Inferior parietal cortex (tissue), 1 donor: ENCODE measurements at regions not wholly inside any gene's neighbourhood (a gene's known extent, or its start where the extent isn't known, plus 50 kb on each side); places are given as distances from the start of the nearest gene placed in this dataset.
"Not testable (repeated sequence)": the region's sequence is repeated elsewhere in the genome, so short reads cannot be mapped to it uniquely, and the experiment has no call there.

Source experiments
- DNase-seq: peaks from one replicate; pipeline ENCODE4 v3.0.0-alpha.2; 2016; ENCODE audit errors: extremely low spot score

DNA sequence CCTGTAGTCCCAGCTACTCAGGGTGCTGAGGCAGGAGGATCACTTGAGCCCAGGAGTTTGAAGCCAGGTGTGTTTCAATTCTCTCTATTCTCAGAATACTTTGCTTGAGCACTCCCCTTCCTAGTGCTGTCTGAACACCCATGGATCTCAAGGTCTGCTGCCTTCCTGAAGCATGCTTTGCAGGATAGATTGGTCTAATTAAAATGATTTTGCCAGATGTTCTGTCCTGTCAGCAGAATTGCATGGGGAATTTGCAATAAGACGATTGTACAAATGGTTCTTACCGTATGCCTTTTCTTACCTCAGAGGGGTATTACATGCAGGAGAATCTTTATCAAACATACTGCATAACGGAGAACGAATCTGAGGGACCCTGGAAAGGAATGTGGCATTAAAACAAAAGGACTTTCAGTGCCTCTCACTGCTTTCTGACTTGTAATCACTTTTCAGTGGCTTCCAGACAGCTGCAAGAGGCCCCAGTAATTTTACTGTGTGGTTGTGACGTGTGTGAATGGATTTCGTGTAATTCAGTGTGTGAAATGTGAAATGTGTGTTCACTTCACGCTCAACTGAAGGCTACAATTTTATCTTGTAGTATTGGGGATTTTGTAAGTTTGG is 587.2 kb upstream of the SEMA6A start:
- peak; percentile 35 for DNase-seq

- no peak for DNase-seq
Observed at GRCh38 chr5:117160391-117160790, 585.8 kb upstream of the SEMA6A start.

- DNase-seq = no peak
Observed at GRCh38 chr5:117149312-117149711, 574.7 kb upstream of the SEMA6A start.

GRCh38 chr5:117144086-117144485 is 569.5 kb upstream of the SEMA6A start:
- DNase-seq = no peak

DNA sequence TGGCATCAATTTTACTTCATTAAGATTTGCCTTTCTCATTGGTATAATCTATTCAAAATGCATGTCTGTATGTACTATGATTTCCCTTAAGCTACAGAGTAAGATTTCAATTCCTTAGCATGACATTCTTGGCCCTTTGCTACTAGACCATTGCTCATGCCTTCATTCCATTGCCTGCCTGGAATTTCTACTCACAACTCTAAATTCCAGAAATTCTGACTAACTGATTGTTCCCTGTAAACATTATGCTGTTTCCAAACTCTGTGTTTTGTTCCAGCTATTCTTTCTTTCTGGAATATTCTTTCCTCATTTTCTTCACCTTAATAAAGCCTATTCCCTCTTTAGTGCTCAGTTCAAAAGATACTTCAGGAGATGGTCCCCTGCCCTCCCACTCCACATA is 568.8 kb upstream of the SEMA6A start:
- DNase-seq = no peak

- no peak for DNase-seq
Observed at GRCh38 chr5:117138523-117138922, 563.9 kb upstream of the SEMA6A start.

GRCh38 chr5:117135851-117136250 is 561.2 kb upstream of the SEMA6A start:
- no peak for DNase-seq

GRCh38 chr5:117133198-117133597 is 558.6 kb upstream of the SEMA6A start:
- no peak for DNase-seq

- no peak for DNase-seq
Observed at GRCh38 chr5:117131876-117132275, 557.3 kb upstream of the SEMA6A start.

DNA sequence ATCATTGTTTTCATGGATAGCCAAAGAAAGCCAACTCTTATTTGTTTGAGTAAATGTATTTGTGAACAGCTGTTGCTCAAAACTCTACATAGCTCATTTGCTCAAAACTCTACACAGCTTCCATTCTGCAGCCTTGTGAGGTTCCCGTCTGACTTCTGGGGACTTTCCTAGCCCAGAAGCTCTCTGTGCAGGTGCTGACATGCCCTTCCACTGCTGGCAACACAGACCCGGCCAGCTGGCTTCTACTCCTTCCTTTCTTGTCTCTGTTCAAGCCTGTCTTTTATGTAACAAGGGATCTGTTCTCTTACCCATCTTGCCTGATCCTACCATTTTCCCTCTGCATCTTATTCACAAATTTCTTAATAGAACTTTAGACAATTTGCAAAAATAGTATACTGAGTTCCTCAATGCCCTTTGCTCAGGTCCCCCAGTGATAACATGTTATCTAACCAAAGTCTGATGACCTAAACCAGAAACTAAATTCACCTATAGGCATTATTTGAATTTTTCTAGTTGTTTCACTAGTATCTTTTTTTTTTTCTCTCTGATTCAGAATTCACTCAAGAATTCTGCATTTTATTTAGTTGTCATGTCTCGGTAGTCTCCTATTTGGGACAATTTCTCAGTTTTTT is 556.5 kb upstream of the SEMA6A start:
- DNase-seq = no peak

- DNase-seq = no peak
Observed at GRCh38 chr5:117118499-117118898, 543.9 kb upstream of the SEMA6A start.

GRCh38 chr5:117117314-117117713 is 542.7 kb upstream of the SEMA6A start:
- not testable (repeated sequence) for DNase-seq

GRCh38 chr5:117110548-117110947 is 535.9 kb upstream of the SEMA6A start:
- no peak for DNase-seq

DNA sequence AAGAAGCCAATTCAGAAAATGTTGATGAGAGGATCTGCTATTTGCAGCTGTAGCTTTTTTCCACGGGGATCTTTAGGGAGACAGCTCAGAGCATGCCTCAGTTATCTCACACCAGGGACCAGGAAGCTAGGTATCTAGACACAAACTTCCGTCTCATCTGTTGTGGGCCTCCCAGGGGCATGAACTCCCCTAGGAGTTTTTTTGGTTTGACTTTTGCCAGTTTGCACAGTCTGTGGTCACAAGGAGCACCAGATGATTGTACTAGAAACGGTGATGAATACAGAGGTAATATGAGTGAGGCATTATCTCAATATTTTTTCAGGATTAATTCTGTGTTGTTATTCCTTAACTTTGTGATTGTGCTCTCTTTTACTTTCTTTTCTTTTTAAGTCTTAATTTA is 533.2 kb upstream of the SEMA6A start:
- DNase-seq = no peak

- DNase-seq = no peak
Observed at GRCh38 chr5:117103703-117104102, 529.1 kb upstream of the SEMA6A start.

DNA sequence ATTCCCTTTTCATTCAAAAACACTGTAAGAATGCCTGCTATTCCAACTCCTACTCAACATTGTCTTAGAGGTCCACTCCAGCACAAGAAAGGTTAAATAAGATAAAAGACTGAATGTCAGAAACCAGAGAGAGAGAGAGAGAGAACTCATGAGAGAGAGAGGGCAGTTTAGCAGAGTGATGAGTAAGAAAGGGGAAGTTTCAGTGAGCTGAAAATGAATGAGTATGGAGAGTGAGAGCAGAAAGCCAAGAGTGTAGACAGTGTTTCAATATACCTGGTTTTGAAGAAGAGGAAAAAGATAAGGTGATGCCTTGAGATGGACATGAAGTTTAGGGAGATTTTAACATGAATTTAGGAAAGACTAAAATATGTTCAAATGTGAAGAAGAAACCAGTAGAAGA is 528.0 kb upstream of the SEMA6A start:
- DNase-seq = no peak

DNA sequence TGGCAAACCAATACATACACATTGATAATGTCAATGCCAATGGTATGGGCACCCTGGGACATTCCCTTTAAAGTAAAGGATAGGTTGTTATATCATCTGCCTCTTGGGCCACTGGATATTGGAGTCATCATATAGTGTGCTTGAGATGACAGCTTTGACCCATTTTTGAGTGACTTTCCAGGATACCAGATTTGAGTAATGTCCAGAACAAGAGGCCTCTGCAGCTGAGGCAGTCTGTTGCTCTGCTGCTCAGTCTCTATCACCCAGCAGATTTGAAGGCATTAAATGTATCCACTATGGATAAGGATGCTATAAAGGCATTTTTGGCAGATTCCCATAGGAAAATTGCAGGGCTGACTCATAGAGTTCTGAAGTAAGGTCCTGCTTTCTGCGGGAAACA is 525.6 kb upstream of the SEMA6A start:
- no peak for DNase-seq

GRCh38 chr5:117098094-117098493 is 523.5 kb upstream of the SEMA6A start:
- DNase-seq = no peak

GRCh38 chr5:117095346-117096332 is 521.0 kb upstream of the SEMA6A start:
- no peak for DNase-seq

DNA sequence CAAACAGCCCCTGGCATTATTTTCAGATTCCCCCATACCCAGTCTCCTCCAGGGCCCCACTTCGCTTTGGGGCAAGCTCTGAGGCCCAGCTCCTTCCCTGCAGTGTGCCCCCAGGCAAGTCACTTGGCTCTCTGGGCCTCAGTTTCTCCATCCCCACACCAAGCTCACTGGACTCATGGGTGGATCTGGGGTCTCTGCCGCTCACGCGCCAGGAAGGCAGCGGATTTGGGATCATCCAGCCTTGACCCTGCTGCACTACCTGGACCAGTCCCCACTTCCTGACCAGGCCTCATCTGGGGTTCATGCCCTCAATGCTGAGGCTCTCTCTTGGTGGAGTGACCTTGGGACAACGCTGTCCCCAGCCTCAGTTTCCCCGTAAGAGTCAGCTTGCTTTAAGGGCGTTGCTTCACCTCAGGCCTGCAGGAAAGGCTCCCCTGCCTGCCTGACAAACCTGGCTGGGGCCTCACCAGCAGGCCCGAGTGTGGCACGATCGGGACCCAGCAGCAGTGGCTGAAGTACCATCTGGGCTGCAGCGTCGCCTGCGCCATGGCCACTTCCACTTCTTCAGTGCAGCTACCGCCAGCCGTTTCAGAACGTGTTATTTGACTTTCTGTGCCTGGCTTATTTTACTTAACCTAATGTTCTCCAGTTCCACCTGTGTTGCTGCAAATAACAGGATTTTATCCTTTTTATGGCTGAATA is 519.6 kb upstream of the SEMA6A start:
- DNase-seq = no peak

DNA sequence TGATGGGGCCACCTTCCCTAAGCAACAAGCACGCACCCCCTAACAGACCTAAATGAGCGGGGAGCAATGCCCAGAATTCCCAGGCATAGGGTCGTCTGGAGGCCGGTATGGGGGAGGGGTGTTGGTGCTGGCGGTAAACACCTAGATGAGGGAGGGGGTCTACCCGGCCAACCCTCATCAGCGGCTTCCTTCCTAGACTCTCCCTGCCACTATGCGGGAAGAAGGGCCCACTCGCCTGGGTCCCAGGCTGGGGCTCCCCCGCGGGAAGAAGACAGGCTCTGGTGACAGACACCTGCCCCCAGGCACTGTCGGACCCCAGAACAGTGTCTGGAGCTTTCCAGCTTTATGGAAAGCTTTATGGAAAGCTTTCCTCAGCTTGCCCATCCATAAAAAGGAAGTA is 519.0 kb upstream of the SEMA6A start:
- DNase-seq = no peak

DNA sequence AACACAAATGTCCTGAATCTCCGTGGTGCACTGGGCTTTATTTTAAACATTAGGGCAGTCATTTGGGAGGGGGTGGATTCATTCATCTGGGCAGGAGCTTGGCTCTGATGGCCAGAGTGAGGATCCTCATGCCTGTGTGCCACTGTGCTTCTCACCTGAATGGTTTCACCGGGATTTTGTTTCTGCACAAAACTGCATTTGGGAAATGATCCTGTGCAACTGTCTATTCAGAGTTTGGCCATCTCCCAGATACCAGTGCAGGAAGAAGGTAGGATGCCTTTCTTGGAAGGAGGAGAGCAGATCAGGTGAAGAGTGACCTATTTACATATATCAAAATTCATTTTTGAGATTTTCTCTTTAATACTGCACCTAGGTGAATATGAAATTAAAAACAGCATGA is 514.4 kb upstream of the SEMA6A start:
- DNase-seq = no peak
